ENCODE measurements at regions not wholly inside any gene's neighbourhood (a gene's known extent, or its start where the extent isn't known, plus 50 kb on each side); places are given as distances from the start of the nearest gene placed in this dataset.
"Not testable (repeated sequence)": the region's sequence is repeated elsewhere in the genome, so short reads cannot be mapped to it uniquely, and the experiment has no call there.

DNA sequence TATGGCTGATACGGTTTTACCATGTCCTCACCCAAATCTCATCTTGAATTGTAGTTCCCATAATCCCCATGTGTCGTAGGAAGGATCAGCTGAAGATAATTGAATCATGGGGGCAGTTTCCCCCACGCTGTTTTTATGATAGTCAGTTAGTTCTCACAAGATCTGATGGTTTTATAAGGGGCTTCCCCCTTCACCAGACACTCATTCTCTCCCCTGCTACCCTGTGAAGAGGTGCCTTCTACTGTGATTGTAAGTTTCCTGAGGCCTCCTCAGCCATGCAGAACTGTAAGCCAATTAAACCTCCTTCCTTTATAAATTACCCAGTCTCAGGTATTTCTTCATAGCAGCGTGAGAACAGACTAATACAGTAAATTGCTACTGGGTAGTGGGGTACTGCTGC is 139.6 kb upstream of the VANGL1 start:
- TF ChIP-seq, protein P1, sequence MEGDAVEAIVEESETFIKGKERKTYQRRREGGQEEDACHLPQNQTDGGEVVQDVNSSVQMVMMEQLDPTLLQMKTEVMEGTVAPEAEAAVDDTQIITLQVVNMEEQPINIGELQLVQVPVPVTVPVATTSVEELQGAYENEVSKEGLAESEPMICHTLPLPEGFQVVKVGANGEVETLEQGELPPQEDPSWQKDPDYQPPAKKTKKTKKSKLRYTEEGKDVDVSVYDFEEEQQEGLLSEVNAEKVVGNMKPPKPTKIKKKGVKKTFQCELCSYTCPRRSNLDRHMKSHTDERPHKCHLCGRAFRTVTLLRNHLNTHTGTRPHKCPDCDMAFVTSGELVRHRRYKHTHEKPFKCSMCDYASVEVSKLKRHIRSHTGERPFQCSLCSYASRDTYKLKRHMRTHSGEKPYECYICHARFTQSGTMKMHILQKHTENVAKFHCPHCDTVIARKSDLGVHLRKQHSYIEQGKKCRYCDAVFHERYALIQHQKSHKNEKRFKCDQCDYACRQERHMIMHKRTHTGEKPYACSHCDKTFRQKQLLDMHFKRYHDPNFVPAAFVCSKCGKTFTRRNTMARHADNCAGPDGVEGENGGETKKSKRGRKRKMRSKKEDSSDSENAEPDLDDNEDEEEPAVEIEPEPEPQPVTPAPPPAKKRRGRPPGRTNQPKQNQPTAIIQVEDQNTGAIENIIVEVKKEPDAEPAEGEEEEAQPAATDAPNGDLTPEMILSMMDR (IDR thresholded peaks at IDR 0.05), result not testable (repeated sequence)
- TF ChIP-seq POLR2A, EP300 (IDR thresholded peaks at IDR 0.05): not testable (repeated sequence)
